ENCODE measurements at regions not wholly inside any gene's neighbourhood (a gene's known extent, or its start where the extent isn't known, plus 50 kb on each side); places are given as distances from the start of the nearest gene placed in this dataset.

DNA sequence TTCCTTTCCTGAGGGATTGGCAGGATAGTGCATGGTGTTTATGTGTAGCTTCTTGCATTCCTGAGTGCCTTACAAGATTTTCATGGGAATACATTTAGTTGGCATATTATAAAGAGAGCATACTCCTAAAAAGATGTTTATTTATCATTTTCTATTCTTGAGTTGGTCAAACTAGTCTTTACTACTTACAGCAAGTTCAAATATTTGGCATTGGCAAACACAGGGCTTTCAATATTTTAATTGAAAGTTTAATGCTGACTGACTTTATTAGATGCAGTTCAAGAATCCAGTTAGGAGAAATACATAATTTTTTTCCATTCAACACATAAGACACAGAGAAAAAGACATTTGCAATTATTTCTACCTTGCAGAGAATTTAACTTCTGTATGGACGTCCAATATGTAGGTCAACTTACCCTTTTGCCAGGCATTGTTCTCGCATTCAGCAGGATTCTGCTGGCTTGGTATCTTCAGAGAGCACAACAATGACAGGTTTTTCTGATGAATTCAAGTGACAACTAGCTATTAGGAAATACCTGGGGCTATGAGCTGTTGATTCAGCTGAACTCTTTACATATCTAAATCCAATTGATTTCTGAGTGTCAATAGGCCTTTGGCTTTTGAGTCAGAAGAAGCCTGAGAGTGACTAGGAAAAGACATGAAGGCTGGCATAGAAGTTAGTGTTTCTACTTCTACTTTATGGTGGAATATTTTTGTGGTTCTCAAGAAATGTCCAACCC lies 129.6 kb downstream of the LURAP1L start:
- H3K4me1 ChIP-seq = no peaks in the 10 kb centered on the region
- no peak overlapping the region for H3K4me2 ChIP-seq
- ChIA-PET CTCF (no interaction called here), POLR2A (no interaction called here)
- H3K9me3 ChIP-seq = no peaks in the 10 kb centered on the region
- DNase-seq (ENCODE audit: low read depth in 1 of 2, low spot score in 1 of 2) (no peak), ATAC-seq (no peak), FAIRE-seq (no peak)
- WGBS (ENCODE audit: missing lambda C conversion rate) = 79% methylated on average over 2 of the region's 2 CpGs
- TF ChIP-seq, protein P1, sequence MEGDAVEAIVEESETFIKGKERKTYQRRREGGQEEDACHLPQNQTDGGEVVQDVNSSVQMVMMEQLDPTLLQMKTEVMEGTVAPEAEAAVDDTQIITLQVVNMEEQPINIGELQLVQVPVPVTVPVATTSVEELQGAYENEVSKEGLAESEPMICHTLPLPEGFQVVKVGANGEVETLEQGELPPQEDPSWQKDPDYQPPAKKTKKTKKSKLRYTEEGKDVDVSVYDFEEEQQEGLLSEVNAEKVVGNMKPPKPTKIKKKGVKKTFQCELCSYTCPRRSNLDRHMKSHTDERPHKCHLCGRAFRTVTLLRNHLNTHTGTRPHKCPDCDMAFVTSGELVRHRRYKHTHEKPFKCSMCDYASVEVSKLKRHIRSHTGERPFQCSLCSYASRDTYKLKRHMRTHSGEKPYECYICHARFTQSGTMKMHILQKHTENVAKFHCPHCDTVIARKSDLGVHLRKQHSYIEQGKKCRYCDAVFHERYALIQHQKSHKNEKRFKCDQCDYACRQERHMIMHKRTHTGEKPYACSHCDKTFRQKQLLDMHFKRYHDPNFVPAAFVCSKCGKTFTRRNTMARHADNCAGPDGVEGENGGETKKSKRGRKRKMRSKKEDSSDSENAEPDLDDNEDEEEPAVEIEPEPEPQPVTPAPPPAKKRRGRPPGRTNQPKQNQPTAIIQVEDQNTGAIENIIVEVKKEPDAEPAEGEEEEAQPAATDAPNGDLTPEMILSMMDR (IDR thresholded peaks at IDR 0.05) = no peak
- TF ChIP-seq KDM5A (IDR thresholded peaks at IDR 0.05) (no peak), HEYL (CRISPR knock-in tag; IDR thresholded peaks at IDR 0.05) (no peak)
- TF ChIP-seq, protein P2, sequence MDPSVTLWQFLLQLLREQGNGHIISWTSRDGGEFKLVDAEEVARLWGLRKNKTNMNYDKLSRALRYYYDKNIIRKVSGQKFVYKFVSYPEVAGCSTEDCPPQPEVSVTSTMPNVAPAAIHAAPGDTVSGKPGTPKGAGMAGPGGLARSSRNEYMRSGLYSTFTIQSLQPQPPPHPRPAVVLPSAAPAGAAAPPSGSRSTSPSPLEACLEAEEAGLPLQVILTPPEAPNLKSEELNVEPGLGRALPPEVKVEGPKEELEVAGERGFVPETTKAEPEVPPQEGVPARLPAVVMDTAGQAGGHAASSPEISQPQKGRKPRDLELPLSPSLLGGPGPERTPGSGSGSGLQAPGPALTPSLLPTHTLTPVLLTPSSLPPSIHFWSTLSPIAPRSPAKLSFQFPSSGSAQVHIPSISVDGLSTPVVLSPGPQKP (IDR thresholded peaks at IDR 0.05; ENCODE audit: low read depth, low read length) = no peak
- no peak overlapping the region for H3K4me3 ChIP-seq
- H3K27ac ChIP-seq = no peak overlapping the region

DNA sequence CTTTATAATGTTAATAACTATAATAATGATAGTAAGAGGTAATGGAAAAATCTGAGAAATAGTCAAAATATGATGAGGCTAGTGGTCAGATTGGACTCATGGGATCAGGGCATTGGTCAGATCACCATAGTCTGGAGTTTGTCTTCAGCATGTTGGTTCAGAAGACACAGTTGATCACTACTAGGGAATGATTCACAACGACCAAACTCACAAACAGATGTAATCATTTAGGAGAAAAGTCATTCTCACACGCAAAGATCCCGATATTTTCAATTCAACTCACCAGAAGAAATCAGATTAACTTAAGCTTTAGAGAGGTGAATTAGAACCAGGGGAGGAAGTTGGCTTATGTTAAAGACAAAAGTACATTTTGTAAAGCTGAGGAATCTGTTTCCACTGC lies 131.8 kb downstream of the LURAP1L start:
- no peak for DNase-seq (ENCODE audit: low read depth in 1 of 2, low spot score in 1 of 2)
- ChIA-PET CTCF (interaction anchor here (1.7 kb wide), 1 partner anchor 182 kb away, joined by 3 read pairs; no protein-coding TSS in a partner anchor), POLR2A (no interaction called here)
- no peak for TF ChIP-seq SMC3 (IDR thresholded peaks at IDR 0.05)
- TF ChIP-seq CBX8 (IDR thresholded peaks at IDR 0.05) = no peak
- TF ChIP-seq NR3C1 (IDR thresholded peaks at IDR 0.05) = no peak
- TF ChIP-seq RNF2 (IDR thresholded peaks at IDR 0.05; ENCODE audit: borderline replicate concordance, low read depth) = no peak
- TF ChIP-seq MYC (IDR thresholded peaks at IDR 0.05; ENCODE audit: borderline replicate concordance, low read length) = no peak
- no peak for TF ChIP-seq ZNF302 (CRISPR knock-in tag; IDR thresholded peaks at IDR 0.05)
- TF ChIP-seq, protein P3, sequence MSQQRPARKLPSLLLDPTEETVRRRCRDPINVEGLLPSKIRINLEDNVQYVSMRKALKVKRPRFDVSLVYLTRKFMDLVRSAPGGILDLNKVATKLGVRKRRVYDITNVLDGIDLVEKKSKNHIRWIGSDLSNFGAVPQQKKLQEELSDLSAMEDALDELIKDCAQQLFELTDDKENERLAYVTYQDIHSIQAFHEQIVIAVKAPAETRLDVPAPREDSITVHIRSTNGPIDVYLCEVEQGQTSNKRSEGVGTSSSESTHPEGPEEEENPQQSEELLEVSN (IDR thresholded peaks at IDR 0.05; ENCODE audit: borderline replicate concordance, low read depth) = no peak
- no peak for TF ChIP-seq EHF (CRISPR knock-in tag; IDR thresholded peaks at IDR 0.05)
- no peak for TF ChIP-seq ZSCAN20 (CRISPR knock-in tag; IDR thresholded peaks at IDR 0.05)
- TF ChIP-seq POLR2A (IDR thresholded peaks at IDR 0.05; ENCODE audit: low read length) = no peak
- Histone ChIP-seq H3K9me3 (no peaks in the 10 kb centered on the region), H3K4me3 (no peak overlapping the region), H3K4me1 (no peaks in the 10 kb centered on the region), H3K27ac (no peak overlapping the region), H3K4me2 (no peak overlapping the region)
- no peak for ATAC-seq
- no peak for FAIRE-seq
- WGBS (ENCODE audit: missing lambda C conversion rate) = 60% methylated on average over 3 of the region's 3 CpGs

DNA sequence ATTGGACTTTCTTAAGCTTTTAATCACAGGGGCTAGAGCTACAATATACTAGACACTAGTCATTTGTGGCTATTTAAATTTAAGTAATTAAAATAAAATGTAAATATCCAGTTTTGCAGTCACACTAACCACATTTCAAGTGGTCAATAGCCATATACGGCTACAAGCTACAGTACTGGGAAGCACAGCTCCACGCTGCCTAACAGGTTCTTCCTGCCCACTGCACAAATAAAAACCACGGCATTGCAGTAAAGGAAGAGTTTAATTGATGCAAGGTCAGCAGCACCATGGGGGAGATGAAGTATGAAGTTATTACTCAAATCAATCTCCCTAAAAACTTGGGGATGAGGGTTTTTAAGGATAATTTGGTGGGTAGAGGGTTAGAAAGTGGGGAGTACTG lies 134.1 kb downstream of the LURAP1L start:
- Histone ChIP-seq H3K27ac (no peak overlapping the region), H3K9me3 (no peaks in the 10 kb centered on the region), H3K4me3 (no peak overlapping the region), H3K4me2 (no peak overlapping the region), H3K4me1 (no peaks in the 10 kb centered on the region)
- ATAC-seq (no peak), FAIRE-seq (no peak), DNase-seq (ENCODE audit: low read depth in 1 of 2, low spot score in 1 of 2) (no peak)
- ChIA-PET CTCF (interaction anchor here (0.7 to 1.7 kb wide), 2 partner anchors 124 to 190 kb away, joined by 4 to 5 read pairs; no protein-coding TSS in a partner anchor), POLR2A (no interaction called here)
- 59% methylated on average over 3 of the region's 3 CpGs for WGBS (ENCODE audit: missing lambda C conversion rate)
- TF ChIP-seq RCOR1 (IDR thresholded peaks at IDR 0.05; ENCODE audit: low read depth, low read length) = no peak
- no peak for TF ChIP-seq FOXS1 (CRISPR knock-in tag; IDR thresholded peaks at IDR 0.05)
- TF ChIP-seq NFE2L2 (conservative IDR thresholded peaks at IDR 0.05; ENCODE audit: low read length) = no peak
- TF ChIP-seq, protein P2 (IDR thresholded peaks at IDR 0.05; ENCODE audit: low read depth, low read length) = no peak
- TF ChIP-seq MYC (IDR thresholded peaks at IDR 0.05; ENCODE audit: borderline replicate concordance, low read length) = no peak

Measured in A549 (cell line).